ENCODE measurements at regions not wholly inside any gene's neighbourhood (a gene's known extent, or its start where the extent isn't known, plus 50 kb on each side); places are given as distances from the start of the nearest gene placed in this dataset.

GRCh38 chr3:104554425-104554824, 812.3 kb upstream of the ALCAM start:
- Histone ChIP-seq H3K4me3 (ENCODE audit: low read length in 2 of 2) (no peak overlapping the region), H3K27me3 (ENCODE audit: control insufficient read depth in 2 of 2, insufficient read depth in 1 of 2, low read length in 1 of 2) (no peaks in the 10 kb centered on the region), H3K9me3 (ENCODE audit: control insufficient read depth in 2 of 2, insufficient read depth in 1 of 2, low read length in 1 of 2) (no peaks in the 10 kb centered on the region), H3K4me1 (ENCODE audit: control insufficient read depth in 2 of 2, insufficient read depth in 2 of 2, low read length in 2 of 2) (no peaks in the 10 kb centered on the region), H3K27ac (ENCODE audit: low read depth in 1 of 2, low read length in 1 of 2) (no peak overlapping the region), H3K36me3 (ENCODE audit: control insufficient read depth in 2 of 2, insufficient read depth in 2 of 2, low read length in 1 of 2) (no peaks in the 10 kb centered on the region)
- DNase-seq (ENCODE audit: low read depth in 6 of 9, low spot score in 9 of 9): no peak
- 94% methylated on average over 4 of the region's 4 CpGs for WGBS

- H3K36me3 ChIP-seq (ENCODE audit: control insufficient read depth in 2 of 2, insufficient read depth in 2 of 2, low read length in 1 of 2): no peaks in the 10 kb centered on the region
- no peak overlapping the region for H3K4me3 ChIP-seq (ENCODE audit: low read length in 2 of 2)
- 76% methylated on average over 1 of the region's 1 CpG for WGBS
- DNase-seq (ENCODE audit: low read depth in 6 of 9, low spot score in 9 of 9): no peak
- no peaks in the 10 kb centered on the region for H3K9me3 ChIP-seq (ENCODE audit: control insufficient read depth in 2 of 2, insufficient read depth in 1 of 2, low read length in 1 of 2)
- no peaks in the 10 kb centered on the region for H3K4me1 ChIP-seq (ENCODE audit: control insufficient read depth in 2 of 2, insufficient read depth in 2 of 2, low read length in 2 of 2)
- H3K27ac ChIP-seq (ENCODE audit: low read depth in 1 of 2, low read length in 1 of 2): no peak overlapping the region
- H3K27me3 ChIP-seq (ENCODE audit: control insufficient read depth in 2 of 2, insufficient read depth in 1 of 2, low read length in 1 of 2): no peaks in the 10 kb centered on the region
Observed at GRCh38 chr3:104555728-104556127, 811.0 kb upstream of the ALCAM start.

GRCh38 chr3:104556372-104557078, 810.2 kb upstream of the ALCAM start:
- H3K4me3 ChIP-seq (ENCODE audit: low read length in 2 of 2): no peak overlapping the region
- no peaks in the 10 kb centered on the region for H3K27me3 ChIP-seq (ENCODE audit: control insufficient read depth in 2 of 2, insufficient read depth in 1 of 2, low read length in 1 of 2)
- H3K36me3 ChIP-seq (ENCODE audit: control insufficient read depth in 2 of 2, insufficient read depth in 2 of 2, low read length in 1 of 2): no peaks in the 10 kb centered on the region
- H3K27ac ChIP-seq (ENCODE audit: low read depth in 1 of 2, low read length in 1 of 2): no peak overlapping the region
- WGBS: 48% methylated on average over 4 of the region's 4 CpGs
- DNase-seq (ENCODE audit: low read depth in 6 of 9, low spot score in 9 of 9): no peak
- no peaks in the 10 kb centered on the region for H3K4me1 ChIP-seq (ENCODE audit: control insufficient read depth in 2 of 2, insufficient read depth in 2 of 2, low read length in 2 of 2)
- H3K9me3 ChIP-seq (ENCODE audit: control insufficient read depth in 2 of 2, insufficient read depth in 1 of 2, low read length in 1 of 2): no peaks in the 10 kb centered on the region

- no peak overlapping the region for H3K4me3 ChIP-seq (ENCODE audit: low read length in 2 of 2)
- no peaks in the 10 kb centered on the region for H3K4me1 ChIP-seq (ENCODE audit: control insufficient read depth in 2 of 2, insufficient read depth in 2 of 2, low read length in 2 of 2)
- H3K9me3 ChIP-seq (ENCODE audit: control insufficient read depth in 2 of 2, insufficient read depth in 1 of 2, low read length in 1 of 2): no peaks in the 10 kb centered on the region
- 93% methylated on average over 1 of the region's 1 CpG for WGBS
- no peaks in the 10 kb centered on the region for H3K36me3 ChIP-seq (ENCODE audit: control insufficient read depth in 2 of 2, insufficient read depth in 2 of 2, low read length in 1 of 2)
- no peak for DNase-seq (ENCODE audit: low read depth in 6 of 9, low spot score in 9 of 9)
- no peak overlapping the region for H3K27ac ChIP-seq (ENCODE audit: low read depth in 1 of 2, low read length in 1 of 2)
- H3K27me3 ChIP-seq (ENCODE audit: control insufficient read depth in 2 of 2, insufficient read depth in 1 of 2, low read length in 1 of 2): no peaks in the 10 kb centered on the region
Observed at GRCh38 chr3:104561324-104561723, 805.4 kb upstream of the ALCAM start.

- peak in 8 of 9 donors; percentile 1 to 57 (median 16) for DNase-seq (ENCODE audit: low read depth in 6 of 9, low spot score in 9 of 9)
- Histone ChIP-seq H3K4me1 (ENCODE audit: control insufficient read depth in 2 of 2, insufficient read depth in 2 of 2, low read length in 2 of 2) (no peaks in the 10 kb centered on the region), H3K9me3 (ENCODE audit: control insufficient read depth in 2 of 2, insufficient read depth in 1 of 2, low read length in 1 of 2) (no peaks in the 10 kb centered on the region), H3K36me3 (ENCODE audit: control insufficient read depth in 2 of 2, insufficient read depth in 2 of 2, low read length in 1 of 2) (no peaks in the 10 kb centered on the region), H3K4me3 (ENCODE audit: low read length in 2 of 2) (no peak overlapping the region), H3K27ac (ENCODE audit: low read depth in 1 of 2, low read length in 1 of 2) (no peak overlapping the region), H3K27me3 (ENCODE audit: control insufficient read depth in 2 of 2, insufficient read depth in 1 of 2, low read length in 1 of 2) (no peaks in the 10 kb centered on the region)
- 74% methylated on average over 6 of the region's 6 CpGs for WGBS
Observed at GRCh38 chr3:104564045-104564643, 802.6 kb upstream of the ALCAM start.

- no peaks in the 10 kb centered on the region for H3K27me3 ChIP-seq (ENCODE audit: control insufficient read depth in 2 of 2, insufficient read depth in 1 of 2, low read length in 1 of 2)
- no peaks in the 10 kb centered on the region for H3K9me3 ChIP-seq (ENCODE audit: control insufficient read depth in 2 of 2, insufficient read depth in 1 of 2, low read length in 1 of 2)
- no peak for DNase-seq (ENCODE audit: low read depth in 6 of 9, low spot score in 9 of 9)
Observed at GRCh38 chr3:104566054-104566453, 800.7 kb upstream of the ALCAM start.

GRCh38 chr3:104575634-104576033, 791.1 kb upstream of the ALCAM start:
- 96% methylated on average over 1 of the region's 1 CpG for WGBS
- DNase-seq (ENCODE audit: low read depth in 6 of 9, low spot score in 9 of 9): no peak
- H3K36me3 ChIP-seq (ENCODE audit: control insufficient read depth in 2 of 2, insufficient read depth in 2 of 2, low read length in 1 of 2): no peaks in the 10 kb centered on the region
- H3K27ac ChIP-seq (ENCODE audit: low read depth in 1 of 2, low read length in 1 of 2): no peak overlapping the region
- peaks cover 3 to 28% of the 10 kb centered on the region in 2 donors for H3K9me3 ChIP-seq (ENCODE audit: control insufficient read depth in 2 of 2, insufficient read depth in 1 of 2, low read length in 1 of 2)
- no peak overlapping the region for H3K4me3 ChIP-seq (ENCODE audit: low read length in 2 of 2)
- H3K27me3 ChIP-seq (ENCODE audit: control insufficient read depth in 2 of 2, insufficient read depth in 1 of 2, low read length in 1 of 2): no peaks in the 10 kb centered on the region
- H3K4me1 ChIP-seq (ENCODE audit: control insufficient read depth in 2 of 2, insufficient read depth in 2 of 2, low read length in 2 of 2): no peaks in the 10 kb centered on the region

More at GRCh38 chr3:104566054-104566453, 800.7 kb upstream of the ALCAM start:
- Histone ChIP-seq H3K4me3 (ENCODE audit: low read length in 2 of 2) (no peak overlapping the region), H3K27ac (ENCODE audit: low read depth in 1 of 2, low read length in 1 of 2) (no peak overlapping the region), H3K36me3 (ENCODE audit: control insufficient read depth in 2 of 2, insufficient read depth in 2 of 2, low read length in 1 of 2) (no peaks in the 10 kb centered on the region), H3K4me1 (ENCODE audit: control insufficient read depth in 2 of 2, insufficient read depth in 2 of 2, low read length in 2 of 2) (no peaks in the 10 kb centered on the region)

- Histone ChIP-seq H3K27ac (ENCODE audit: low read depth in 1 of 2, low read length in 1 of 2) (no peak overlapping the region), H3K4me3 (ENCODE audit: low read length in 2 of 2) (no peak overlapping the region), H3K9me3 (ENCODE audit: control insufficient read depth in 2 of 2, insufficient read depth in 1 of 2, low read length in 1 of 2) (peaks cover 3 to 27% of the 10 kb centered on the region in 2 donors), H3K4me1 (ENCODE audit: control insufficient read depth in 2 of 2, insufficient read depth in 2 of 2, low read length in 2 of 2) (no peaks in the 10 kb centered on the region), H3K27me3 (ENCODE audit: control insufficient read depth in 2 of 2, insufficient read depth in 1 of 2, low read length in 1 of 2) (no peaks in the 10 kb centered on the region), H3K36me3 (ENCODE audit: control insufficient read depth in 2 of 2, insufficient read depth in 2 of 2, low read length in 1 of 2) (no peaks in the 10 kb centered on the region)
- no peak for DNase-seq (ENCODE audit: low read depth in 6 of 9, low spot score in 9 of 9)
- 87% methylated on average over 3 of the region's 3 CpGs for WGBS
Observed at GRCh38 chr3:104578558-104578957, 788.2 kb upstream of the ALCAM start.

GRCh38 chr3:104582092-104582491, 784.6 kb upstream of the ALCAM start:
- Histone ChIP-seq H3K4me3 (ENCODE audit: low read length in 2 of 2) (no peak overlapping the region), H3K4me1 (ENCODE audit: control insufficient read depth in 2 of 2, insufficient read depth in 2 of 2, low read length in 2 of 2) (no peaks in the 10 kb centered on the region), H3K36me3 (ENCODE audit: control insufficient read depth in 2 of 2, insufficient read depth in 2 of 2, low read length in 1 of 2) (no peaks in the 10 kb centered on the region), H3K9me3 (ENCODE audit: control insufficient read depth in 2 of 2, insufficient read depth in 1 of 2, low read length in 1 of 2) (peaks cover under 1 to 10% of the 10 kb centered on the region in 2 donors), H3K27me3 (ENCODE audit: control insufficient read depth in 2 of 2, insufficient read depth in 1 of 2, low read length in 1 of 2) (no peaks in the 10 kb centered on the region), H3K27ac (ENCODE audit: low read depth in 1 of 2, low read length in 1 of 2) (no peak overlapping the region)
- no peak for DNase-seq (ENCODE audit: low read depth in 6 of 9, low spot score in 9 of 9)
